Motor neuron (in vitro differentiated cells): ENCODE measurements at regions not wholly inside any gene's neighbourhood (a gene's known extent, or its start where the extent isn't known, plus 50 kb on each side); places are given as distances from the start of the nearest gene placed in this dataset.

Experiments used
- ATAC-seq, 8 experiments: fragments of 200-7000 bp; cut with Tn5 transposase; replicated peaks in 6 of 8; 2 replicates each; pipeline ENCODE4 v1.8.0; 2021; ENCODE audit warnings: mild to moderate bottlenecking in 8 of 8, moderate library complexity in 8 of 8
- H3K27ac ChIP-seq, 2 donors: fragments of 250-450 bp; sonication (Bioruptor Pico); 2 replicates each; pipeline ENCODE4 v1.9.0; 2021; ENCODE audit warnings: antibody characterized with exemption in 2 of 2, mild to moderate bottlenecking in 2 of 2, moderate library complexity in 1 of 2
- H3K4me1 ChIP-seq, 2 donors: fragments of 250-450 bp; sonication (Bioruptor Pico); replicated peaks in 1 of 2; 2 replicates each; pipeline ENCODE4 v1.6.1; 2021; ENCODE audit warnings: antibody characterized with exemption in 2 of 2, mild to moderate bottlenecking in 2 of 2, moderate library complexity in 1 of 2
- H3K4me3 ChIP-seq, 5 donors: fragments of 250-450 bp; sonication (Bioruptor Pico); 2 replicates each; pipeline ENCODE4 v1.9.0; 2021; ENCODE audit warnings: antibody characterized with exemption in 5 of 5, mild to moderate bottlenecking in 5 of 5, moderate library complexity in 4 of 5
- WGBS, 10 experiments: fragments of 450-650 bp; shearing (Covaris generic); methylation state at CpG; one replicate each; pipeline ENCODE4 v1.0.0; 2022; 5-methylcytosine and 5-hydroxymethylcytosine counted together
- in situ Hi-C, 9 experiments: fragments of 400-800 bp; cut with MboI; loops; one replicate each; pipeline ENCODE4 v1.15.0; 2021; ENCODE audit warnings: low sequenced_read_pairs in 9 of 9, low pct_unique_long_range_greater_than_20kb in 2 of 9; ENCODE audit not compliant: unreplicated experiment in 9 of 9

DNA sequence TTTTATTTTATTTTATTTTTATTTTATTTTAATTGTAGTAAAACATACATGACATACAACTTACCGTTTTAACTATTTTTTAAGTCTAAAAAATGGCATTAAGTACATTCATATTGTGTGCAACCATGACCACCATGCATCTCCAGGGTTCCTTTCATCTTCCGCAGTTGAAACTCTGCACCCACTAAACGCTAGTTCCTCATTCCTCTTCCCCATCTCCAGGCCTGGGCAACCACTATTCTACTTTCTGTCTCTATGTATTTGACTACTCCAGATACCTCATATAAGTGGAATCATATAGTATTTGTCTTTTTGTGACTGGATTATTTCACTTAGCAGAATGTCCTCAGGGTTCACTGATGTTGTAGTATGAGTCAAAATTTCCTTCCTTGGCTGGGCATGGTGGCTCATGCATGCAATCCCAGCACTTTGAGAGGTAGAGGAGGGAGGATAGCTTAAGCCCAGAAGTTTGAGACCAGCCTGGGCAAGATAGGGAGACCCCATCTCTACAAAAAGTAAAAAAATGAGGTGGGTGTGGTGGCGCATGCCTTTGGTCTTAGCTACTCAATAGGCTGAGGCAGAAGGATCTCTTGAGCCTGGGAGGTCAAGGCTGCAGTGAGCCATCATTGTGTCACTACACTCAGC, 55.7 kb upstream of the ZNF507 start:
- 28 to 100% (median 79%) methylated on average over 1 to 4 of the region's 4 CpGs; no CpG with 5 or more reads in 2 of the 10 experiments for WGBS, 10 experiments
- in situ Hi-C loops: no loop called here

DNA sequence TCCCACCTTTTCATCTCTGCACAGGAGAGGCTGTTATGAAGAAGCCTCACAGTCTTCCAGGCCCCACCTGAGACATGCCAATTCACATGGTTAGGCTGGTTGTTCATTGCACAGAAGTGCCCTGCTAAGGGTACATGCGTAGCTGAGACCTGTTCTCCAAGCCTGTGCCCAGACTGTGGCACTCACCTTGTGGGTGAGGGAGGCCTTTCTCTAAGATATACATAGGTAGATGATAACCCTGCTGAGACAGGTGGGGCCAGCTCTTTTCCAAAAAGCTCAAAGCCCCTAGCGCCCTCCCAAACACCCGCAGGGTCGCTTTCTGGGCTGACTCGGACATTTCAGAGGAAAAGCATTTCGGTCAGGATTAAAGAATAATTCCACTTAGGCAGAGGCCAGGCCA, 53.5 kb upstream of the ZNF507 start:
- in situ Hi-C loops: no loop called here
- 47 to 100% (median 90%) methylated on average over 1 to 6 of the region's 6 CpGs; no CpG with 5 or more reads in 5 of the 10 experiments for WGBS, 10 experiments
- H3K4me3 ChIP-seq: no peak overlapping the region
- peaks cover 0 to 5% of the 10 kb centered on the region in 2 donors for H3K4me1 ChIP-seq
- no peak overlapping the region for H3K27ac ChIP-seq
- ATAC-seq: no peak

More for the DNA sequence above, 55.7 kb upstream of the ZNF507 start:
- ATAC-seq: no peak
- H3K4me3 ChIP-seq: no peak overlapping the region
- peaks cover 0 to 5% of the 10 kb centered on the region in 2 donors for H3K4me1 ChIP-seq
- H3K27ac ChIP-seq: no peak overlapping the region

DNA sequence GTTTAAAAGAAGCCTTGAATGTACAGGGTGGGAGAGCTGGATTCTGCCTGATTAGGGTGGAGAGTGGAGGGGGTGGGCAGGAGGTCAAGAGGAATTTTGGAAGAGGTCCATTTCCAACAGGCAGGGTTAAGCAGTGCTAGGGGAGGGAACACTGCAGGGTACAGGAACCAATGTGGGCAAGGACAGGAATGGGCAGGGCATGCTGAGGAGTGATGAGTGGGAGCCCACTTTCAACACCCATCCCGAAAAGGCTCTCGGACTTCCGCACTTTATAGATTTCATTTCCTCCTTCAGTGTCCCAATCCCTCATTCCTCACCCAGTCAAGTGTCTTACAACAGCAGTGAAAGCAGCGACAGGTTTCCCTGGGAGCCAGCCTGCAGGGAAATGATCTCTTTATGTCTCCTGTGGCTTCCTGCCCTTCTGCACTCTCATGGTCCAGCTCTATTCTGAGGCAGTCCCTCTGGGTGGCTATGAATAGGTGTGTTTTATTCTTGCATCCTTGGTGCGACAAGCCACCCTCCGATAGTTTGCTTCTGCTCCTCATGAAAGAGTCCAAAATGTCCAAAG, 50.5 kb upstream of the ZNF507 start:
- Histone ChIP-seq H3K4me1 (no peaks in the 10 kb centered on the region), H3K4me3 (no peak overlapping the region), H3K27ac (no peak overlapping the region)
- peak in 1 of 8 experiments; percentile 28 for ATAC-seq
- in situ Hi-C loops: no loop called here
- 8 to 100% (median 87%) methylated on average over 1 to 5 of the region's 6 CpGs; no CpG with 5 or more reads in 2 of the 10 experiments for WGBS, 10 experiments
